Activated T-helper 17 cell treated with anti-CD3 and anti-CD28 coated beads, Interleukin-2, amount 50 U/mL, for 72 hours (primary cell): ENCODE measurements at regions not wholly inside any gene's neighbourhood (a gene's known extent, or its start where the extent isn't known, plus 50 kb on each side); places are given as distances from the start of the nearest gene placed in this dataset.
A peak's percentile ranks its signal among the peaks of the same experiment; 100 is the strongest.
"Not testable (repeated sequence)": the region's sequence is repeated elsewhere in the genome, so short reads cannot be mapped to it uniquely, and the experiment has no call there.

Experiments used
- ATAC-seq: fragments of 150-1000 bp; cut with Tn5 transposase; replicated peaks from 2 replicates; pipeline ENCODE4 v1.10.0; 2021; ENCODE audit warnings: mild to moderate bottlenecking, moderate library complexity
- H3K27ac Mint-ChIP-seq: one replicate; pipeline ENCODE4 v1.8.0; 2022; ENCODE audit warnings: mixed read lengths
- H3K27me3 Mint-ChIP-seq: one replicate; pipeline ENCODE4 v1.8.0; 2022; ENCODE audit warnings: mixed read lengths
- H3K36me3 Mint-ChIP-seq: one replicate; pipeline ENCODE4 v1.8.0; 2022; ENCODE audit warnings: low read depth, mild to moderate bottlenecking, mixed read lengths
- H3K4me1 Mint-ChIP-seq: one replicate; pipeline ENCODE4 v1.8.0; 2022; ENCODE audit warnings: mixed read lengths
- H3K4me3 Mint-ChIP-seq: one replicate; pipeline ENCODE4 v1.8.0; 2022; ENCODE audit warnings: mild to moderate bottlenecking, mixed read lengths
- H3K9me3 Mint-ChIP-seq: one replicate; pipeline ENCODE4 v1.8.0; 2022; ENCODE audit warnings: mixed read lengths

DNA sequence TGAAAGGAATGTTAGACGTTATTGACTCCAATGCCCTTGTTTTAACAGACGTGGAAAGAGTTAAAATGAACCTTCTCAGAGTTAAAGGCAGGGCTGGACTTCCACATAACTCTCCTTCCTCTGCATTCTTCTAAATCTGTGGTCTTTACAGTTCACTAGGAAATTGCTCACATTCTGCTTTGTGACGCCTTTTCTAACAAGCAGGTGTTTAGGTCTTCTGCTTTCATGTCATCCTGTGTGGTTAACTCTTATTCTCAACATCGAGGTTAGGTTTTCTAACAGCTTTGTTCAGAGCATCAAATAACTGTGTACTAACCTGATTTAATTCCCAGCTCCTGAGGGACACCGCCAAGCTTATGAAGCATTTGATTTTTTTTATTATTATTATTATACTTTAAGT, 81.3 kb upstream of the NT5E start:
- no peak for ATAC-seq
- Mint-ChIP-seq H3K9me3 (no peaks in the 10 kb centered on the region), H3K4me3 (no peak overlapping the region), H3K27me3 (peaks cover 12% of the 10 kb centered on the region), H3K4me1 (no peaks in the 10 kb centered on the region), H3K36me3 (no peaks in the 10 kb centered on the region), H3K27ac (no peak overlapping the region)

DNA sequence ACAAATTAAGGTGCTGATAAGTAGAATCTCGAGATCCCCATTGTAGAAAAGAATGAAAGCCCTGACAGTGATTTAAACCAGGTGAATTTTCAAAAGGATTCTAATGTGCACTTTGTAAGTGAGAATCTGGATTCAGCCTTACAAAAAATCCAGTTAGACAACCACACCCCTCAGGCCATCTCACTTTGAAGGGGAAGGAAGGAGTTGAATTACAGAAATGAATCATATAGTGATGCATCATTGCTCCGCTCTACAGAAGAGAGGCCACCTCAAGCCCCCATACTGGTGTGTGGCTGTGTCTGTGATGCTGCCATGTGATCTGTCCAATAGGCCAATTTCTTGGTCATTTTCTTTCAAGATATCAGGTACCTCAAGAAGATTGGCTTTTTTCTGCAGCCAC, 85.5 kb upstream of the NT5E start:
- Mint-ChIP-seq H3K27ac (no peak overlapping the region), H3K9me3 (no peaks in the 10 kb centered on the region), H3K36me3 (no peaks in the 10 kb centered on the region), H3K27me3 (peaks cover 10% of the 10 kb centered on the region), H3K4me3 (no peak overlapping the region), H3K4me1 (peaks cover 6% of the 10 kb centered on the region)
- ATAC-seq, result peak; percentile 75

DNA sequence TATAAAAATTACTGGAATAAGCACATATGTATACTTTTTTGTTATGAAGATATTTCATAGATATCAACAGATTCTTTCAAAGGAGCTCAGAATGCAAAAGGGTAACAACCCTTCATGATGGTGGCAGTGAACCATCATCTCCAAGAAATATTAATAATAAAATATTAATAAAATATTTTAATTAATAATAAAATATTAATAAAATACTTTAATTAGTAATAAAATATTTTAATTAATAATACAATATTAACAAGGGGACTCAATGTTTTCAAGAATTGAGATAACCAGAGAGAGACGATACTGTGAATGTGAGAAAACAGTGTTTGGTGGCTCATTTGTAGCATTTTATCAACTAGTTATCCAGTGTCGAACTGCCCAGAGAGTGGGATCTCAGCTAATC, 86.0 kb upstream of the NT5E start:
- no peak overlapping the region for H3K4me3 Mint-ChIP-seq
- no peak overlapping the region for H3K27ac Mint-ChIP-seq
- peaks cover 6% of the 10 kb centered on the region for H3K4me1 Mint-ChIP-seq
- no peaks in the 10 kb centered on the region for H3K36me3 Mint-ChIP-seq
- H3K9me3 Mint-ChIP-seq, result no peaks in the 10 kb centered on the region
- peaks cover 13% of the 10 kb centered on the region for H3K27me3 Mint-ChIP-seq
- no peak for ATAC-seq

DNA sequence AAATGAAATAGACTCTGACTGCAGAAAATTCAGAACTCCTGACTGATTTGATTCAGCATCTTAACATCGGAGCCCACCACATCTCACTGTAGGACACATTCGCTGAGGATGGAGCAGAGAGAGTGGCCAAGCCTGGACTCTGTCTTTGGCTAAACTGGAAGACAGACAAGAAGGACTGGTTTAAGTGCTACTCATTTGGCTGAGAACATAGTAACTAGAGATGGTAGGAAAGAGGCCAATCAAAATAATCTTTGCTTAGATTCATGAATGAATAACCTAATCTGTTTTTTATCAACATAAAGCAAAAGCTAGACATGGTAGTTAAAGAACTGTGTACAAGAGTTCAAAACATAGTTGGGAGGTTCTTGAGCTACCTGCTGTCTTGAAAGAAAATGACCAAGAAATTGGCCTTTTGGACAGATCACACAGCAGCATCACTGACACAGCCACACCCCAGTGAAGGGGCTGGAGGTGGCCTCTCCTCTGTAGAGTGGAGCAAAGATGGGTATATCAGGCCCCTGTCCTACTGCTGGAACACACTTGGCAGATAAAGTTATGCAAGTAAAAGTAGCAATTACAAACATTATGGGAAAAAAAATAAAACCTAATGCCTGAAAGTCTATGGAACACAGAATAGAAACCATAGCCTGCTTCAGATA, 87.1 kb upstream of the NT5E start:
- no peak for ATAC-seq
- H3K36me3 Mint-ChIP-seq, result no peaks in the 10 kb centered on the region

DNA sequence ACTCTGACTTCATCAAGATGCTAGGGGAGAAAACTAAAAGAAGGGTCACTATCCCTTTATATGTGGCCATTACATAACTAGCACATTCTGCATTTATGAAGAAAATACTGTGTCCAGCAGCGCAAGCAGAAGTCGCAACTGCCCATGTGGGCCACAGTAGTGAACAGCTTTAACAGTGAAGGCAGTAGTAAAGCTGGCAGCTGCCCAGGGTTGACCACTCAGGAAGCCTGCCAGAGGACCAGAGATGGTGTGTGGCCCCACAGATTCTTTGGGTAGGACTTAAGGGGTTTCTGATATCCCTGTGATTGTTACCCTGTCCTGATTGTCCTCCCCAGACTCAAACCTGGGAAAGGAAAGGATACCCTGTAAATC, 88.3 kb upstream of the NT5E start:
- Mint-ChIP-seq H3K4me3 (no peak overlapping the region), H3K9me3 (no peaks in the 10 kb centered on the region), H3K27ac (no peak overlapping the region), H3K27me3 (peaks cover 15% of the 10 kb centered on the region), H3K4me1 (peaks cover 6% of the 10 kb centered on the region), H3K36me3 (no peaks in the 10 kb centered on the region)
- no peak for ATAC-seq

More for the DNA sequence above, 87.1 kb upstream of the NT5E start:
- Mint-ChIP-seq H3K4me3 (no peak overlapping the region), H3K4me1 (peaks cover 6% of the 10 kb centered on the region), H3K27ac (no peak overlapping the region), H3K9me3 (no peaks in the 10 kb centered on the region), H3K27me3 (peaks cover 19% of the 10 kb centered on the region)

DNA sequence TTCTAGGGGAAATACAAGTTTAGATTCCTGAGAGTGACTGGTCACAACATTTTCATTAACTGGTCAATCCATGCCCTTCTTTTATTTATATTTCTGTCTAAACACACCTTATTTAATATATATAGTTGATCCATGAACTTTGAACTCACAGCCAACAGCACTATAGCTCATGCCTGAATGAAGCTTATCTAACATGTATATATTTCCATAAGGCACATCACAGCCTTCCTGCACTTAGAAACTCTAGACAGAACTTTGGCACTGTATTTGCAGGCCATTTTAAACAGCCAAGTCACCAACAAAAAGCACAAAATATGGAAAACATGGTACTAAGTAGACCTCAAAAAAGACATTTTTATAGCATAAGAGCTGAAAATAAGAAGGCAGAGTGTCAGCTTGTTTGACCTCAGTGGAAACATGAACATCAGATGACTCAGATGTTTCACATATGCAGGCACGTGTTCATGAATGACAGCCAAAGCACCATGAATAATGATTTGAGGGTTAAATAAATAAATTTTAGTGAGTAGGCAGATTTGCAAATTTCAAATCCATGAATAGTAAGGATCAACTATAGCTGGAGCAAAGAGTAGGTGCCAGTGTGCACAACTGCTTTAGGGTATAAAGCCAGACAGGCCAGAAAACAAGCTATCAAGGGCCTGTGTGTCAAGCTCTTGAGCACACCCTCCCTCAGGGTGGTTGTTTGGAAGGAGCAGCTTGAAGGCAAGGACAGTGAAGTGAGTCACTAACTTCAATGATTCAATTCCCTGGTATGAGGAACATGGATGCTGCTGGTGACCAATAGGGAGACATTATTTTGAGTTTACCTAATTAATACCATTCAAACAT, 88.9 kb upstream of the NT5E start:
- H3K27me3 Mint-ChIP-seq, result peaks cover 15% of the 10 kb centered on the region
- H3K27ac Mint-ChIP-seq, result no peak overlapping the region
- no peaks in the 10 kb centered on the region for H3K36me3 Mint-ChIP-seq
- no peaks in the 10 kb centered on the region for H3K9me3 Mint-ChIP-seq
- peak; percentile 66 for ATAC-seq
- H3K4me1 Mint-ChIP-seq, result peaks cover 6% of the 10 kb centered on the region
- H3K4me3 Mint-ChIP-seq, result no peak overlapping the region

DNA sequence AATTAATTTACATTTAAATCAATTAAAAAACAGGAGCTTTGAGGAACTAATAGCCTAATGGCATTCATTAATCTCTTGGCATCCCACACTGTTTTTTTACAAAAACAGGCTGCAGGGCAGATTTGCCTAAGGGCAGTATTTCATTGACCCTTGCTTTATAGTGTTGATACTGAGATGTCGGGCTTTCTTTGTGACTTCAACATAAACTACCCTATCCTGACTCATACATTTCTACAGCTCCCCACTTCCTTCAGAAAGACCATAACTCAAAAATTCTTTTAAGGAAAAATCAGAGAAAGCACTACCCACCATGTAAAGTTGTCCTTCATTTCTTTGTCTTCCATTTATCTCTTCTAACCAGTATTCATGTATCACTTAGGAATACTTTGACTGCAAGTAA, 92.2 kb upstream of the NT5E start:
- Mint-ChIP-seq H3K36me3 (no peaks in the 10 kb centered on the region), H3K27ac (no peak overlapping the region), H3K4me3 (no peak overlapping the region), H3K4me1 (peaks cover 6% of the 10 kb centered on the region), H3K9me3 (no peaks in the 10 kb centered on the region), H3K27me3 (peaks cover 15% of the 10 kb centered on the region)
- ATAC-seq, result no peak

DNA sequence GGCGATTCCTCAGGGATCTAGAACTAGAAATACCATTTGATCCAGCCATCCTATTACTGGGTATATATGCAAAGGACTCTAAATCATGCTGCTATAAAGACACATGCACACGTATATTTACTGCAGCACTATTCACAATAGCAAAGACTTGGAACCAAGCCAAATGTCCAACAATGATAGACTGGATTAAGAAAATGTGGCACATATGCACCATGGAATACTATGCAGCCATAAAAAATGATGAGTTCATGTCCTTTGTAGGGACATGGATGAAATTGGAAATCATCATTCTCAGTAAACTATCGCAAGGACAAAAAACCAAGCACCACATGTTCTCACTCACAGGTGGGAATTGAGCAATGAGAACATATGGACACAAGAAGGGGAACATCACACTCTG, 93.1 kb upstream of the NT5E start:
- H3K27ac Mint-ChIP-seq, H3K4me1 Mint-ChIP-seq, H3K4me3 Mint-ChIP-seq, H3K9me3 Mint-ChIP-seq, ATAC-seq, H3K36me3 Mint-ChIP-seq: not testable (repeated sequence)
- H3K27me3 Mint-ChIP-seq, result peaks cover 15% of the 10 kb centered on the region

DNA sequence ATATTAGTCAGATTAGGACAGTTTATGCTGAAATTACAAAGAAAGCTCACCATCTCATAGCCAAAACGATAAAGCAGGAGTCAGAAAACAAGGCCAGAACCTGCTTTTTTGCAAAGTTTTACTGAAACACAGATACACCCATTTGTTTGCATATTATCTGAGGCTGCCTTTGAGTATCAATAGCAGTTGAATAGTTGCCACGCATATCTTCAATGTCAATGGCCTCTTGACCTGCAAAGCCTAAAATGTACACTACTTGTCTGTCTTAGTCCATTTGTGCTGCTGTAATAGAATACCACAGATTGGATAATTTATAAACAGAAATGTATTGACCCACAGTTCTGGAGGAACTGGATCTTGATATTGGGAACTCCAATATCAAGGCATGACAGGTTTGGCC, 94.1 kb upstream of the NT5E start:
- peaks cover 2% of the 10 kb centered on the region for H3K4me1 Mint-ChIP-seq
- no peak for ATAC-seq
- H3K4me3 Mint-ChIP-seq, result no peak overlapping the region
- H3K27me3 Mint-ChIP-seq, result peaks cover 18% of the 10 kb centered on the region
- H3K27ac Mint-ChIP-seq, result no peak overlapping the region
- H3K9me3 Mint-ChIP-seq, result no peaks in the 10 kb centered on the region
- H3K36me3 Mint-ChIP-seq, result no peaks in the 10 kb centered on the region

DNA sequence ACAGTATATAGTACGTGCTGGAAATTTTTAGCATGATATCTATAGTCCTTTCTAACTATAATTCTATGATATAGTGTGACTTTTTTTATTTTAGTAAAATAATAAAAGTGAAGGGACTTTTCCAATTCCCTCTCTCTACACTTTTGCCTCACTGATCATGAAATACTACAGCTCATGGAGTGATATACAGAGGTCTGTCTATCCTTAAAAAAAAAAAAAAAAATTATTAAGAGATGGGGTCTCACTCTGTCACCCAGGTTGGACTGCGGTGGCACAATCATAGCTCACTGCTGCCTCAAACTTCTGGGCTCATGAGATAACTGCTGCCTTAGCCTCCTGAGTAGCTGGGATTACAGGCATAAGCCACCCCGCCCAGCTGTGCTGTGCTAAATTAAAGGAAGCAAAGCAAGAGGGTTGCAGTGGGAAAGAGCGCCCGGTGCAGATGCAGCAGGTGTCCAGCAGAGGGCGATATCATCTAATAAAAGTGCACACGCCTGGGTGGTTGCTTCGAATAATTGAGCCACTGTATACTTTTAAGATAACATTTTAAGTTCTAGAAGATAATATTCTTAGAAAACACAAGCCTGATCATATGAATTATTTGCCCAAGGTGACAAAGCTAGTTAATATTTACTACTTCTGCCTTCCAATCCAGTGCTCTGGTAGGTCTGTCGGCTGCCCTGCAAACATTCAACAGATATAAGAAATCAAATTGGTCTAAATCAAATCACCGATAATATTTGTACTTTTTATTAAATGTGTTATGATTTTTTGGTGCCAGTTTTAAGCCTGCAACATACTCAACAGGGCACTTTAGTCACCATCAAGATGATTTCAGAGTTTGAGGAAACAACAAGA, 94.9 kb upstream of the NT5E start:
- Mint-ChIP-seq H3K27me3 (peaks cover 18% of the 10 kb centered on the region), H3K4me3 (no peak overlapping the region), H3K36me3 (no peaks in the 10 kb centered on the region), H3K27ac (no peak overlapping the region), H3K9me3 (no peaks in the 10 kb centered on the region), H3K4me1 (no peaks in the 10 kb centered on the region)
- peak; percentile 81 for ATAC-seq

DNA sequence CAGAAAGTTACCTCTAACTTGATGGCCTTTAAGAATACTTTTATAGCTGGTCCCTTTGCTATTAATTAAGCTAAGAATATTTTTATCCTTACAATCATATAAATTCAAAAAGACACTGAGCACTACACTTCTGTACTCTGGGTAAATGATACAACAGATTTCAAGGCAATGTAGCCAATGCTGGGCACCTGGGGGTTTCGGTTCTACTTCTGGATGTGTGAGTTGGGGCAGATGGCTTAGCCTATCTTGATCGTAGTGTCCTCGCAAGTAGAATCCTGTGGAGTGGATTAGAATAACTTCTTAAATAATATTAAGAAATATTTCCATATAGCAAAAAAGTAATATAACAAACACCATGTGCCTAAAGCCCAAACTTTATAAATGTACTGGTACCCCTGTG, 96.9 kb upstream of the NT5E start:
- peaks cover 11% of the 10 kb centered on the region for H3K27me3 Mint-ChIP-seq
- no peaks in the 10 kb centered on the region for H3K9me3 Mint-ChIP-seq
- H3K4me3 Mint-ChIP-seq, result no peak overlapping the region
- no peaks in the 10 kb centered on the region for H3K4me1 Mint-ChIP-seq
- no peak for ATAC-seq
- H3K27ac Mint-ChIP-seq, result no peak overlapping the region
- no peaks in the 10 kb centered on the region for H3K36me3 Mint-ChIP-seq

DNA sequence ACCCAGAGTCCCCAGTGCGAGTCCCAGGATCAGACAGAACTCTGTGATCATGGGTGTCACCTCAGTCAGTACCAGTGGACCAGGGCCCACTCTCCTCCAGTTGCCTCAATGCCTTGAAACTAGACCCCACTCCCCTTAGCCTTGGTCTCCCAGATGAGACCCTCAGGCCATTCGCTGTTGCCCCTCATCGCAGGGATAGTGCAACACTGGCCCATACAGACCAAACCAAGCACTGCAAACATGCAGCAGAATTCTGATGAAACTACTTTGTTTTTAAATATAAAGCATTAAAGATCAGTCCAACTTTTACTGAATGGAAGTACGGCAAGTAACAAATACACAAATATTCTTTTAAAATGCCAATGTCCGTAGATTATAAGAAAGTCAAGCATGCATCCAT, 101.2 kb upstream of the NT5E start:
- Mint-ChIP-seq H3K4me1 (no peaks in the 10 kb centered on the region), H3K27me3 (peaks cover 12% of the 10 kb centered on the region), H3K36me3 (no peaks in the 10 kb centered on the region), H3K27ac (no peak overlapping the region), H3K4me3 (no peak overlapping the region), H3K9me3 (no peaks in the 10 kb centered on the region)
- no peak for ATAC-seq

DNA sequence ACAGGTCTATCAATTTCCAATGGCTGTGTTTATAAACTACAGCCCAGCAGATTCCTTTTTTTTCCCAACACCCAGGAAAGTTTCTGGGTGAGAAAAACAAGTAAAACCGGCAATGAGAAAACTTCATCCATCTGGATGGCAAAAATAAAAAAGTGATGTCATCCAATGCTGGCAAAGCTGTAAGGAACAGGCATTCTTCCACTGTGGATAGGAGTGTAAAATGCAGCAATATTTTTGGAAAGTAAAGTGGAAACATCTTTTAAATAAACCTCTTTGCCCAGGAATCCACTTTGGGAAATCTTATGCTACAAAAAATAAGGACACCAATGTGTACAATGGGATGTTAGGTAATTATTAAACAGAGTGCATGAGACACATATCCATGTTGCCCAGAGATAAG, 102.1 kb upstream of the NT5E start:
- no peak overlapping the region for H3K27ac Mint-ChIP-seq
- H3K4me3 Mint-ChIP-seq, result no peak overlapping the region
- no peaks in the 10 kb centered on the region for H3K36me3 Mint-ChIP-seq
- ATAC-seq, result no peak
- H3K9me3 Mint-ChIP-seq, result no peaks in the 10 kb centered on the region
- peaks cover 12% of the 10 kb centered on the region for H3K27me3 Mint-ChIP-seq
- H3K4me1 Mint-ChIP-seq, result no peaks in the 10 kb centered on the region

DNA sequence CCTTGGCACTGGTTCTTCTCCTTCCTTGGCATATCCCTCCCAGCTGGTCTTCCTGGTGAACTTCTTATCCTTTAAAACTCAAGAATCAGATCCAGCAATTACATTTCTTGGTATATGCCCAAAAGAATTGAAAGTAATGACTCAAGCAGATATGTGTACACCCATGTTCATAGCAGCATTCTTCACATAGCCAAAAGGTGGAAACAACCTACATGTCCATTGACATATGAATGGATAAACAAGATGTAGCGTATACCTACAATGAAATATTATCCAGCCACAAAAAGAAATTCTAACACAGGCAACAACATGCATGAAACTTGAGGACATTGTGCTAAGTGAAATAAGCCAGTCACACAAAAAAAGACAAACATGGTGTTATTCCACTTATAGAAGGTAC, 103.7 kb upstream of the NT5E start:
- Mint-ChIP-seq H3K36me3 (no peaks in the 10 kb centered on the region), H3K4me3 (no peak overlapping the region)

DNA sequence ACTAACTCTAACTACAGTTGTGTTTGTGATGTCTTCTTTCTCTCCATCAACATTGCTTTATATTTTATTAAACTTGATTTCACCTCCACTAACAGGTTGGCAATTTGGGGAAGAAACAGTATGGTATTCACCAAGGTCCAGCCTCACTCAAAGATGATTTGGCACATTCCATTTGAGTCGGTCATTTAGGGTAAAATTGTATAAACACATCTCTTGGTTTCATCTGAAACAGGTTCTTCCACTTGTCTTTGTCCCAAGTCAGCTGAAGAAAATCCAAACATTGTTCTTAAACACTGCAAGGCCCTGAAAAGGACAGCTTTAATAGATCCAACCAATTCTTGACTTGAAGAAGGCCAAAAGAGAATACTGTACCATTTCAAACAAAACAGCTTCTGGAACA, 104.9 kb upstream of the NT5E start:
- Mint-ChIP-seq H3K27me3 (peaks cover 8% of the 10 kb centered on the region), H3K4me1 (no peaks in the 10 kb centered on the region), H3K9me3 (no peaks in the 10 kb centered on the region), H3K27ac (no peak overlapping the region), H3K36me3 (no peaks in the 10 kb centered on the region), H3K4me3 (no peak overlapping the region)
- ATAC-seq, result no peak

More for the DNA sequence above, 103.7 kb upstream of the NT5E start:
- Mint-ChIP-seq H3K4me1 (no peaks in the 10 kb centered on the region), H3K9me3 (no peaks in the 10 kb centered on the region), H3K27me3 (peaks cover 9% of the 10 kb centered on the region), H3K27ac (no peak overlapping the region)
- ATAC-seq, result no peak
